Naive B cell (primary cell): ENCODE measurements at regions not wholly inside any gene's neighbourhood (a gene's known extent, or its start where the extent isn't known, plus 50 kb on each side); places are given as distances from the start of the nearest gene placed in this dataset.

ENCODE experiments used
- ATAC-seq, 2 donors: fragments of 150-1000 bp; cut with Tn5 transposase; 2 replicates each; pipeline ENCODE4 v1.10.0; 2021; ENCODE audit warnings: low read depth in 2 of 2, mild to moderate bottlenecking in 2 of 2, moderate library complexity in 2 of 2
- DNase-seq: peaks from one replicate; pipeline ENCODE4 v3.0.0; 2022
- H3K27ac Mint-ChIP-seq, 6 donors: one replicate each; pipeline ENCODE4 v1.8.0; 2020 to 2022; ENCODE audit warnings: mild to moderate bottlenecking in 6 of 6, mixed read lengths in 6 of 6, moderate library complexity in 5 of 6, inconsistent platforms in 2 of 6
- H3K27me3 Mint-ChIP-seq, 3 donors: one replicate each; pipeline ENCODE4 v1.8.0; 2021 to 2022; ENCODE audit warnings: mixed read lengths in 3 of 3, mild to moderate bottlenecking in 1 of 3
- H3K36me3 Mint-ChIP-seq, 2 donors: one replicate each; pipeline ENCODE4 v1.8.0; 2020 to 2022; ENCODE audit warnings: mixed read lengths in 2 of 2, inconsistent platforms in 1 of 2, mild to moderate bottlenecking in 1 of 2
- H3K4me1 Mint-ChIP-seq, 3 donors: one replicate each; pipeline ENCODE4 v1.8.0; 2020 to 2022; ENCODE audit warnings: mixed read lengths in 3 of 3, inconsistent platforms in 1 of 3, mild to moderate bottlenecking in 1 of 3, moderate library complexity in 1 of 3
- H3K4me3 Mint-ChIP-seq, 8 donors: one replicate each; pipeline ENCODE4 v1.8.0; 2020 to 2022; ENCODE audit warnings: mild to moderate bottlenecking in 8 of 8, mixed read lengths in 8 of 8, moderate library complexity in 8 of 8, inconsistent platforms in 2 of 8
- H3K9me3 Mint-ChIP-seq, 7 donors: one replicate each; pipeline ENCODE4 v1.8.0; 2020 to 2022; ENCODE audit warnings: mixed read lengths in 7 of 7, mild to moderate bottlenecking in 5 of 7, inconsistent platforms in 2 of 7, moderate library complexity in 1 of 7

GRCh38 chrX:10288373-10288975, 131.7 kb downstream of the CLCN4 start:
- no peak overlapping the region for H3K4me3 Mint-ChIP-seq
- ATAC-seq (no peak), DNase-seq (no peak)
- no peaks in the 10 kb centered on the region for H3K4me1 Mint-ChIP-seq
- peaks cover 0 to 5% (median 2%) of the 10 kb centered on the region in 7 donors for H3K9me3 Mint-ChIP-seq
- peaks cover 0 to 9% of the 10 kb centered on the region in 2 donors for H3K36me3 Mint-ChIP-seq
- no peak overlapping the region for H3K27ac Mint-ChIP-seq
- peaks cover 8 to 35% (median 20%) of the 10 kb centered on the region in 3 donors for H3K27me3 Mint-ChIP-seq

GRCh38 chrX:10296576-10296975, 139.8 kb downstream of the CLCN4 start:
- DNase-seq (no peak), ATAC-seq (no peak)
- Mint-ChIP-seq H3K4me3 (no peak overlapping the region), H3K9me3 (peaks cover 0 to 13% (median 4%) of the 10 kb centered on the region in 7 donors), H3K27ac (no peak overlapping the region), H3K36me3 (peaks cover 0 to 3% of the 10 kb centered on the region in 2 donors), H3K27me3 (peaks cover 4 to 7% (median 5%) of the 10 kb centered on the region in 3 donors), H3K4me1 (no peaks in the 10 kb centered on the region)

GRCh38 chrX:10310511-10310910, 153.7 kb downstream of the CLCN4 start:
- peaks cover 0 to 8% of the 10 kb centered on the region in 2 donors for H3K36me3 Mint-ChIP-seq
- ATAC-seq, result no peak
- H3K27me3 Mint-ChIP-seq, result peaks cover 0 to 24% (median 6%) of the 10 kb centered on the region in 3 donors
- H3K9me3 Mint-ChIP-seq, result peaks cover 0 to 15% (median 3%) of the 10 kb centered on the region in 7 donors
- no peak for DNase-seq
- no peaks in the 10 kb centered on the region for H3K4me1 Mint-ChIP-seq
- H3K4me3 Mint-ChIP-seq, result no peak overlapping the region
- no peak overlapping the region for H3K27ac Mint-ChIP-seq

- ATAC-seq (no peak), DNase-seq (no peak)
- Mint-ChIP-seq H3K4me3 (no peak overlapping the region), H3K27ac (no peak overlapping the region), H3K27me3 (peaks cover 9 to 24% (median 11%) of the 10 kb centered on the region in 3 donors), H3K4me1 (no peaks in the 10 kb centered on the region), H3K9me3 (peaks cover 0 to 14% (median 3%) of the 10 kb centered on the region in 7 donors), H3K36me3 (peaks cover 0 to 8% of the 10 kb centered on the region in 2 donors)
These were observed 157.8 kb downstream of the CLCN4 start for GRCh38 chrX:10314530-10315104.

GRCh38 chrX:10325611-10326010, 168.8 kb downstream of the CLCN4 start:
- Mint-ChIP-seq H3K27ac (no peak overlapping the region), H3K27me3 (peaks cover 7 to 13% (median 8%) of the 10 kb centered on the region in 3 donors), H3K36me3 (no peaks in the 10 kb centered on the region), H3K4me1 (no peaks in the 10 kb centered on the region), H3K9me3 (no peaks in the 10 kb centered on the region), H3K4me3 (no peak overlapping the region)
- ATAC-seq (no peak), DNase-seq (no peak)

GRCh38 chrX:10326578-10326977, 169.8 kb downstream of the CLCN4 start:
- no peak overlapping the region for H3K4me3 Mint-ChIP-seq
- no peaks in the 10 kb centered on the region for H3K36me3 Mint-ChIP-seq
- H3K27ac Mint-ChIP-seq, result peak overlapping the region in 2 of 6 donors; percentile 3 to 9
- no peaks in the 10 kb centered on the region for H3K4me1 Mint-ChIP-seq
- H3K9me3 Mint-ChIP-seq, result no peaks in the 10 kb centered on the region
- H3K27me3 Mint-ChIP-seq, result peaks cover 7 to 13% (median 8%) of the 10 kb centered on the region in 3 donors
- no peak for ATAC-seq
- DNase-seq, result no peak

- Mint-ChIP-seq H3K9me3 (no peaks in the 10 kb centered on the region), H3K27me3 (peaks cover 7 to 13% (median 8%) of the 10 kb centered on the region in 3 donors), H3K36me3 (no peaks in the 10 kb centered on the region), H3K4me3 (no peak overlapping the region), H3K4me1 (no peaks in the 10 kb centered on the region), H3K27ac (peak overlapping the region in 1 of 6 donors; percentile 27)
- ATAC-seq (no peak), DNase-seq (no peak)
These were observed 170.9 kb downstream of the CLCN4 start for GRCh38 chrX:10327651-10328050.

GRCh38 chrX:10329984-10330383, 173.2 kb downstream of the CLCN4 start:
- H3K4me3 Mint-ChIP-seq, result no peak overlapping the region
- no peaks in the 10 kb centered on the region for H3K4me1 Mint-ChIP-seq
- DNase-seq (no peak), ATAC-seq (no peak)
- H3K9me3 Mint-ChIP-seq, result no peaks in the 10 kb centered on the region
- H3K27ac Mint-ChIP-seq, result no peak overlapping the region
- no peaks in the 10 kb centered on the region for H3K36me3 Mint-ChIP-seq
- H3K27me3 Mint-ChIP-seq, result peaks cover 7 to 13% (median 8%) of the 10 kb centered on the region in 3 donors

- ATAC-seq, result no peak
These were observed 184.5 kb downstream of the CLCN4 start for GRCh38 chrX:10341309-10341708.

GRCh38 chrX:10350221-10350620, 193.4 kb downstream of the CLCN4 start:
- Mint-ChIP-seq H3K36me3 (peaks cover 0 to 5% of the 10 kb centered on the region in 2 donors), H3K9me3 (peaks cover 0 to 30% (median 3%) of the 10 kb centered on the region in 7 donors), H3K27ac (no peak overlapping the region), H3K27me3 (peaks cover 0 to 8% (median 3%) of the 10 kb centered on the region in 3 donors), H3K4me1 (no peaks in the 10 kb centered on the region), H3K4me3 (no peak overlapping the region)
- DNase-seq, result no peak
- no peak for ATAC-seq

More at GRCh38 chrX:10341309-10341708, 184.5 kb downstream of the CLCN4 start:
- DNase-seq, result no peak
- Mint-ChIP-seq H3K4me3 (no peak overlapping the region), H3K9me3 (peaks cover 0 to 6% (median 4%) of the 10 kb centered on the region in 7 donors), H3K27me3 (peaks cover 4 to 8% (median 5%) of the 10 kb centered on the region in 3 donors), H3K36me3 (no peaks in the 10 kb centered on the region), H3K4me1 (no peaks in the 10 kb centered on the region), H3K27ac (no peak overlapping the region)

- Mint-ChIP-seq H3K4me1 (no peaks in the 10 kb centered on the region), H3K4me3 (no peak overlapping the region), H3K27ac (no peak overlapping the region), H3K36me3 (peaks cover 0 to 5% of the 10 kb centered on the region in 2 donors), H3K9me3 (peaks cover 0 to 27% (median 2%) of the 10 kb centered on the region in 7 donors), H3K27me3 (peaks cover 0 to 8% (median 3%) of the 10 kb centered on the region in 3 donors)
- DNase-seq, result no peak
- ATAC-seq, result no peak
These were observed 194.2 kb downstream of the CLCN4 start for GRCh38 chrX:10350981-10351380.

GRCh38 chrX:10352536-10352935, 195.8 kb downstream of the CLCN4 start:
- H3K36me3 Mint-ChIP-seq, result peaks cover 0 to 5% of the 10 kb centered on the region in 2 donors
- H3K9me3 Mint-ChIP-seq, result peaks cover 0 to 13% (median 2%) of the 10 kb centered on the region in 7 donors
- H3K4me3 Mint-ChIP-seq, result no peak overlapping the region
- H3K27me3 Mint-ChIP-seq, result peaks cover 0 to 8% (median 0%) of the 10 kb centered on the region in 3 donors
- no peak for DNase-seq
- H3K4me1 Mint-ChIP-seq, result no peaks in the 10 kb centered on the region
- ATAC-seq, result no peak
- H3K27ac Mint-ChIP-seq, result peak overlapping the region in 1 of 6 donors; percentile 76

GRCh38 chrX:10356979-10357378, 200.2 kb downstream of the CLCN4 start:
- H3K9me3 Mint-ChIP-seq, result peaks cover 0 to 3% (median 0%) of the 10 kb centered on the region in 7 donors

GRCh38 chrX:10358958-10359357, 202.2 kb downstream of the CLCN4 start:
- Mint-ChIP-seq H3K27me3 (peaks cover 0 to 9% (median 0%) of the 10 kb centered on the region in 3 donors), H3K4me3 (no peak overlapping the region), H3K27ac (no peak overlapping the region), H3K36me3 (no peaks in the 10 kb centered on the region), H3K4me1 (no peaks in the 10 kb centered on the region), H3K9me3 (peaks cover 0 to 3% (median 0%) of the 10 kb centered on the region in 7 donors)
- DNase-seq (no peak), ATAC-seq (no peak)

More at GRCh38 chrX:10356979-10357378, 200.2 kb downstream of the CLCN4 start:
- Mint-ChIP-seq H3K27me3 (peaks cover 0 to 17% (median 0%) of the 10 kb centered on the region in 3 donors), H3K4me3 (no peak overlapping the region), H3K36me3 (no peaks in the 10 kb centered on the region), H3K4me1 (no peaks in the 10 kb centered on the region), H3K27ac (no peak overlapping the region)
- DNase-seq, result no peak
- ATAC-seq, result no peak
